ENCODE measurements at regions not wholly inside any gene's neighbourhood (a gene's known extent, or its start where the extent isn't known, plus 50 kb on each side); places are given as distances from the start of the nearest gene placed in this dataset.

DNA sequence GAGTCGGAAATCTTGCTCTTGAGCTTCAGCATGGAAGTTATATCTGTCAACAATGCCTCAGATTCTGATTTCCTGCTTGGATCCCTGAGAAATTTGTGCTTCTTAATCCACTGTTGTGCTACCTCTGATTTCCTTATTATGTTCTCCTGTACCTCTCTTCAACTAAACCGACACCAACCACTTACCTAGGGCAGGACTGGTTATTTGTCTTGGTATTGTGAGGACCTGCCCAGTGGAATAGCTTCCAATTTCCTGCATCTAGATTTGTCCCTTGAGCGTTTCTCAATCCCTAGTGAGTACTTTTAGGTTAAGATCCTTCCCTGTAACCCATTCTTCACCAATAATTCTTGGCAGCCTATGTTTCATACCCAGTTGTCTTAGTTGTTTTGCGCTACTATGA is 720.5 kb upstream of the ZNF385D start:
- TF ChIP-seq, protein P1, sequence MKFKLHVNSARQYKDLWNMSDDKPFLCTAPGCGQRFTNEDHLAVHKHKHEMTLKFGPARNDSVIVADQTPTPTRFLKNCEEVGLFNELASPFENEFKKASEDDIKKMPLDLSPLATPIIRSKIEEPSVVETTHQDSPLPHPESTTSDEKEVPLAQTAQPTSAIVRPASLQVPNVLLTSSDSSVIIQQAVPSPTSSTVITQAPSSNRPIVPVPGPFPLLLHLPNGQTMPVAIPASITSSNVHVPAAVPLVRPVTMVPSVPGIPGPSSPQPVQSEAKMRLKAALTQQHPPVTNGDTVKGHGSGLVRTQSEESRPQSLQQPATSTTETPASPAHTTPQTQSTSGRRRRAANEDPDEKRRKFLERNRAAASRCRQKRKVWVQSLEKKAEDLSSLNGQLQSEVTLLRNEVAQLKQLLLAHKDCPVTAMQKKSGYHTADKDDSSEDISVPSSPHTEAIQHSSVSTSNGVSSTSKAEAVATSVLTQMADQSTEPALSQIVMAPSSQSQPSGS (IDR thresholded peaks at IDR 0.05; ENCODE audit: low read length): no peak
- TF ChIP-seq, protein P2, sequence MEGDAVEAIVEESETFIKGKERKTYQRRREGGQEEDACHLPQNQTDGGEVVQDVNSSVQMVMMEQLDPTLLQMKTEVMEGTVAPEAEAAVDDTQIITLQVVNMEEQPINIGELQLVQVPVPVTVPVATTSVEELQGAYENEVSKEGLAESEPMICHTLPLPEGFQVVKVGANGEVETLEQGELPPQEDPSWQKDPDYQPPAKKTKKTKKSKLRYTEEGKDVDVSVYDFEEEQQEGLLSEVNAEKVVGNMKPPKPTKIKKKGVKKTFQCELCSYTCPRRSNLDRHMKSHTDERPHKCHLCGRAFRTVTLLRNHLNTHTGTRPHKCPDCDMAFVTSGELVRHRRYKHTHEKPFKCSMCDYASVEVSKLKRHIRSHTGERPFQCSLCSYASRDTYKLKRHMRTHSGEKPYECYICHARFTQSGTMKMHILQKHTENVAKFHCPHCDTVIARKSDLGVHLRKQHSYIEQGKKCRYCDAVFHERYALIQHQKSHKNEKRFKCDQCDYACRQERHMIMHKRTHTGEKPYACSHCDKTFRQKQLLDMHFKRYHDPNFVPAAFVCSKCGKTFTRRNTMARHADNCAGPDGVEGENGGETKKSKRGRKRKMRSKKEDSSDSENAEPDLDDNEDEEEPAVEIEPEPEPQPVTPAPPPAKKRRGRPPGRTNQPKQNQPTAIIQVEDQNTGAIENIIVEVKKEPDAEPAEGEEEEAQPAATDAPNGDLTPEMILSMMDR (IDR thresholded peaks at IDR 0.05; ENCODE audit: control extremely low read depth in 1 of 3, insufficient read depth in 1 of 3, low read depth in 1 of 3, low read length in 3 of 3): no peak
- TF ChIP-seq CEBPB (IDR thresholded peaks at IDR 0.05; ENCODE audit: low read depth, low read length): no peak
- TF ChIP-seq, protein P3, sequence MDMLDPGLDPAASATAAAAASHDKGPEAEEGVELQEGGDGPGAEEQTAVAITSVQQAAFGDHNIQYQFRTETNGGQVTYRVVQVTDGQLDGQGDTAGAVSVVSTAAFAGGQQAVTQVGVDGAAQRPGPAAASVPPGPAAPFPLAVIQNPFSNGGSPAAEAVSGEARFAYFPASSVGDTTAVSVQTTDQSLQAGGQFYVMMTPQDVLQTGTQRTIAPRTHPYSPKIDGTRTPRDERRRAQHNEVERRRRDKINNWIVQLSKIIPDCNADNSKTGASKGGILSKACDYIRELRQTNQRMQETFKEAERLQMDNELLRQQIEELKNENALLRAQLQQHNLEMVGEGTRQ (IDR thresholded peaks at IDR 0.05; ENCODE audit: low read length): no peak
- no peak for TF ChIP-seq POLR2A (IDR thresholded peaks at IDR 0.05; ENCODE audit: control extremely low read depth in 1 of 2, low read depth in 2 of 2, low read length in 2 of 2)
- no peak for TF ChIP-seq BCL11A (IDR thresholded peaks at IDR 0.05; ENCODE audit: low read depth in 2 of 2, low read length in 2 of 2)
- TF ChIP-seq, protein P4, sequence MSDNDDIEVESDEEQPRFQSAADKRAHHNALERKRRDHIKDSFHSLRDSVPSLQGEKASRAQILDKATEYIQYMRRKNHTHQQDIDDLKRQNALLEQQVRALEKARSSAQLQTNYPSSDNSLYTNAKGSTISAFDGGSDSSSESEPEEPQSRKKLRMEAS (IDR thresholded peaks at IDR 0.05): no peak
- TF ChIP-seq TAF1 (IDR thresholded peaks at IDR 0.05; ENCODE audit: low read depth, low read length): no peak
- no peak for TF ChIP-seq SAP30 (IDR thresholded peaks at IDR 0.05; ENCODE audit: insufficient read depth, insufficient replicate concordance, low read length)
- TF ChIP-seq EZH2 (IDR thresholded peaks at IDR 0.05; ENCODE audit: low read depth, low read length, severe bottlenecking): no peak

Measured in H1 (cell line).